ENCODE measurements at regions not wholly inside any gene's neighbourhood (a gene's known extent, or its start where the extent isn't known, plus 50 kb on each side); places are given as distances from the start of the nearest gene placed in this dataset.

GRCh38 chr7:46619723-46620310 is 698.7 kb upstream of the IGFBP3 start (continued):
- TF ChIP-seq PHF8 (conservative IDR thresholded peaks at IDR 0.05; ENCODE audit: low read depth, low read length) (no peak), E2F6 (IDR thresholded peaks at IDR 0.05) (no peak), TCF12 (IDR thresholded peaks at IDR 0.05; ENCODE audit: low read depth, low read length) (no peak), GTF2F1 (IDR thresholded peaks at IDR 0.05; ENCODE audit: borderline replicate concordance, low read depth, low read length) (no peak), CBX8 (IDR thresholded peaks at IDR 0.05; ENCODE audit: borderline replicate concordance, low read depth, low read length) (no peak), MAX (IDR thresholded peaks at IDR 0.05) (no peak), EZH2 (IDR thresholded peaks at IDR 0.05; ENCODE audit: low read depth, low read length, severe bottlenecking) (no peak), JUN (IDR thresholded peaks at IDR 0.05; ENCODE audit: low read depth, low read length) (no peak), SP2 (IDR thresholded peaks at IDR 0.05; ENCODE audit: low read length) (no peak)

Data from H1 (cell line).